ENCODE measurements at regions not wholly inside any gene's neighbourhood (a gene's known extent, or its start where the extent isn't known, plus 50 kb on each side); places are given as distances from the start of the nearest gene placed in this dataset.

- BruUV-seq (replicated peaks): no TSS peak
- Histone ChIP-seq H3K36me3 (replicated peaks in 1 of 2; ENCODE audit: control insufficient read depth in 1 of 2, insufficient read depth in 2 of 2, low read length in 2 of 2) (no peaks in the 10 kb centered on the region), H3K79me2 (ENCODE audit: insufficient read depth, low read length) (no peaks in the 10 kb centered on the region), H3K9me3 (ENCODE audit: low read length) (peaks cover 9% of the 10 kb centered on the region; the same call in 1 of the 2 replicates), H3K4me3 (replicated peaks in 1 of 3; ENCODE audit: insufficient read depth in 1 of 3, low read depth in 2 of 3, low read length in 3 of 3) (no peak overlapping the region), H4K20me1 (ENCODE audit: insufficient read depth, low read length) (no peaks in the 10 kb centered on the region), H3K4me2 (ENCODE audit: low read depth, low read length) (no peak overlapping the region), H3K27me3 (ENCODE audit: control insufficient read depth in 1 of 2, insufficient read depth in 2 of 2, low read length in 2 of 2) (peaks cover 0 to 7% of the 10 kb centered on the region in 2 experiments; a peak in 2 of 5 replicates), H3K27ac (ENCODE audit: extremely low read length, insufficient read depth, low read length) (no peak overlapping the region), H3K9ac (ENCODE audit: insufficient read depth, low read depth, low read length) (no peak overlapping the region), H2AFZ (ENCODE audit: low read length) (no peak overlapping the region), H3K4me1 (ENCODE audit: insufficient read depth, low read length) (no peaks in the 10 kb centered on the region)
- CTCF ChIA-PET (ENCODE audit: low intra/inter-chr PET ratio, low total read pairs): no interaction called here
- intact Hi-C loops (cut with micrococcal nuclease; ENCODE audit: unreplicated experiment): no loop called here
- POLR2A ChIA-PET: no interaction called here
- no peak for DNase-seq (ENCODE audit: low spot score)
- ATAC-seq: no peak
- 0% methylated on average over 1 of the region's 2 CpGs for WGBS (ENCODE audit: low lambda C conversion rate)
- in situ Hi-C loops (cut with HindIII; ENCODE audit: extremely low pct_ligation_motif_present, low pct_unique_long_range_greater_than_20kb): no loop called here
- FAIRE-seq: no peak
- TF ChIP-seq ZNF558 (CRISPR knock-in tag; IDR thresholded peaks at IDR 0.05; ENCODE audit: borderline replicate concordance) (no peak), BATF2 (CRISPR knock-in tag; IDR thresholded peaks at IDR 0.05) (no peak), ZBTB10 (CRISPR knock-in tag; IDR thresholded peaks at IDR 0.05; ENCODE audit: borderline replicate concordance) (no peak), SMAD9 (CRISPR knock-in tag; IDR thresholded peaks at IDR 0.05) (no peak), TRIM24 (CRISPR knock-in tag; IDR thresholded peaks at IDR 0.05) (no peak), FOXP1 (IDR thresholded peaks at IDR 0.05) (no peak), FOXP1 (CRISPR knock-in tag; IDR thresholded peaks at IDR 0.05) (no peak), ZXDC (CRISPR knock-in tag; IDR thresholded peaks at IDR 0.05) (no peak), ZNF44 (CRISPR knock-in tag; IDR thresholded peaks at IDR 0.05) (no peak), STAT6 (CRISPR knock-in tag; IDR thresholded peaks at IDR 0.05; ENCODE audit: borderline replicate concordance) (no peak), TSC22D2 (CRISPR knock-in tag; IDR thresholded peaks at IDR 0.05; ENCODE audit: borderline replicate concordance) (no peak), ZNF331 (CRISPR knock-in tag; IDR thresholded peaks at IDR 0.05) (no peak), HNRNPUL1 (IDR thresholded peaks at IDR 0.05; ENCODE audit: low read depth, low read length) (no peak)
These were observed 84.1 kb upstream of the ACKR3 start for GRCh38 chr2:236485519-236485918.
